HG02798 (cell line): ENCODE measurements at regions not wholly inside any gene's neighbourhood (a gene's known extent, or its start where the extent isn't known, plus 50 kb on each side); places are given as distances from the start of the nearest gene placed in this dataset.

Source experiments
- ATAC-seq: cut with Tn5 transposase; IDR thresholded peaks from one replicate; pipeline ENCODE4 v1.9.1; 2021; ENCODE audit warnings: mild to moderate bottlenecking; ENCODE audit not compliant: unreplicated experiment, poor library complexity

- ATAC-seq: no peak
Observed at GRCh38 chr17:77001487-77001886, 133.3 kb downstream of the MGAT5B start.

GRCh38 chr17:77002103-77003045 is 134.2 kb downstream of the MGAT5B start:
- no peak for ATAC-seq

- no peak for ATAC-seq
Observed at GRCh38 chr17:77003699-77004098, 135.5 kb downstream of the MGAT5B start.

- ATAC-seq: no peak
Observed at GRCh38 chr17:77006971-77007649, 133.7 kb upstream of the SEC14L1 start.

- ATAC-seq: no peak
Observed at GRCh38 chr17:77009877-77010276, 130.9 kb upstream of the SEC14L1 start.

- ATAC-seq: no peak
Observed at GRCh38 chr17:77010667-77011066, 130.1 kb upstream of the SEC14L1 start.

GRCh38 chr17:77011173-77012011 is 129.4 kb upstream of the SEC14L1 start:
- no peak for ATAC-seq

GRCh38 chr17:77018504-77018903 is 122.3 kb upstream of the SEC14L1 start:
- no peak for ATAC-seq

- no peak for ATAC-seq
Observed at GRCh38 chr17:77019893-77020379, 120.8 kb upstream of the SEC14L1 start.

GRCh38 chr17:77020973-77021372 is 119.8 kb upstream of the SEC14L1 start:
- no peak for ATAC-seq

GRCh38 chr17:77022766-77023165 is 118.0 kb upstream of the SEC14L1 start:
- no peak for ATAC-seq

GRCh38 chr17:77025781-77026180 is 115.0 kb upstream of the SEC14L1 start:
- ATAC-seq: no peak

- ATAC-seq: no peak
Observed at GRCh38 chr17:77027271-77027889, 113.4 kb upstream of the SEC14L1 start.

- ATAC-seq: no peak
Observed at GRCh38 chr17:77028900-77029299, 111.9 kb upstream of the SEC14L1 start.

GRCh38 chr17:77032929-77033328 is 107.8 kb upstream of the SEC14L1 start:
- ATAC-seq: no peak

GRCh38 chr17:77033892-77034404 is 106.8 kb upstream of the SEC14L1 start:
- no peak for ATAC-seq

GRCh38 chr17:77034677-77035424 is 105.9 kb upstream of the SEC14L1 start:
- ATAC-seq: no peak

- no peak for ATAC-seq
Observed at GRCh38 chr17:77035526-77035925, 105.2 kb upstream of the SEC14L1 start.
